Vagina (tissue), 2 donors: ENCODE measurements at regions not wholly inside any gene's neighbourhood (a gene's known extent, or its start where the extent isn't known, plus 50 kb on each side); places are given as distances from the start of the nearest gene placed in this dataset.

ENCODE experiments used
- DNase-seq, 2 donors: peaks; one replicate each; pipeline ENCODE4 v3.0.0-alpha.2; 2017; ENCODE audit errors: extremely low spot score in 2 of 2
- H3K27ac ChIP-seq: fragments of 200-600 bp; sonication (generic); one replicate; pipeline ENCODE4 v1.5.1; 2019
- H3K27me3 ChIP-seq: fragments of 200-600 bp; sonication (generic); one replicate; pipeline ENCODE4 v1.5.1; 2019
- H3K36me3 ChIP-seq, 2 donors: fragments of 200-600 bp; sonication (generic); one replicate each; pipeline ENCODE4 v1.5.1; 2017 to 2019
- H3K4me1 ChIP-seq: fragments of 200-600 bp; sonication (generic); one replicate; pipeline ENCODE4 v1.5.1; 2019
- H3K4me3 ChIP-seq, 2 donors: fragments of 200-600 bp; sonication (generic); 1 replicate in 1 of 2; 2 replicates in 1 of 2; pipeline ENCODE4 v1.5.1; 2016 to 2019
- H3K9me3 ChIP-seq: fragments of 200-600 bp; sonication (generic); one replicate; pipeline ENCODE4 v1.5.1; 2019
- POLR2A ChIP-seq, 2 donors: fragments of 450-650 bp; IDR thresholded peaks; one replicate each; pipeline ENCODE4 v1.6.1; 2017; ENCODE audit warnings: antibody characterized with exemption in 2 of 2, mild to moderate bottlenecking in 2 of 2, moderate library complexity in 2 of 2
- POLR2AphosphoS5 ChIP-seq, 2 donors: sonication (generic); formaldehyde crosslinking; IDR thresholded peaks; one replicate each; pipeline ENCODE4 v1.9.0; 2017; ENCODE audit warnings: antibody characterized with exemption in 2 of 2, mild to moderate bottlenecking in 2 of 2, low read depth in 1 of 2; ENCODE audit not compliant: insufficient read depth in 1 of 2
- intact Hi-C: fragments of 100-400 bp; cut with DNase I; formaldehyde crosslinking; loops from one replicate; pipeline ENCODE4 v1.15.1; 2023
- TF ChIP-seq, protein P1 (sequence below), 3 experiments: fragments of 450-650 bp in 2 of 3; fragments of 200-600 bp in 1 of 3; sonication (generic) in 1 of 3; IDR thresholded peaks; one replicate each; pipeline ENCODE4 v1.5.1; 2017 to 2019; ENCODE audit warnings: antibody characterized with exemption in 3 of 3, mild to moderate bottlenecking in 2 of 3, moderate library complexity in 2 of 3

DNA sequence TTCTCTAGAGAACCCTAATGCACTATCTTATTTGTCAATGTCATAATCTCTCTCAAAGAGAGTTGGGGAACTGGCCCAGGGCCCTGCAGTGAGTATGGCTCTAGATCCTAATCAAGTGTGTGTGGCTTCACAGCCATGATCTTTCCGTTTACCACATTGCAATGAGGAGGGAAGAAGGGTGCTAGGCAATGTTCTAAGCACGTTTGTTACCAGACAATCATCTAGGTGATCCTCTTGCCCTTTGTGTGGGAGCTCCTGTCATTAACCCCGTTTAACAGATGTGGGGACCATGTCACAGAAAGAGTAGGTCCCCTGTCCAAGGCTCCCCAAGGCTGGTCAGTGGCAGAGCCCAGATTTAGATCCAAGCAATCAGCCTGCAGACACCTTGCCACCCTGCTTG, 128.2 kb upstream of the IRX4 start:
- Histone ChIP-seq H3K27me3 (no peaks in the 10 kb centered on the region), H3K4me3 (no peak overlapping the region), H3K9me3 (no peaks in the 10 kb centered on the region), H3K4me1 (peaks cover 26% of the 10 kb centered on the region), H3K36me3 (no peaks in the 10 kb centered on the region), H3K27ac (no peak overlapping the region)
- TF ChIP-seq POLR2A (IDR thresholded peaks at IDR 0.05) (no peak), POLR2AphosphoS5 (IDR thresholded peaks at IDR 0.05; ENCODE audit: insufficient read depth in 1 of 2, low read depth in 1 of 2) (no peak)
- TF ChIP-seq, protein P1, sequence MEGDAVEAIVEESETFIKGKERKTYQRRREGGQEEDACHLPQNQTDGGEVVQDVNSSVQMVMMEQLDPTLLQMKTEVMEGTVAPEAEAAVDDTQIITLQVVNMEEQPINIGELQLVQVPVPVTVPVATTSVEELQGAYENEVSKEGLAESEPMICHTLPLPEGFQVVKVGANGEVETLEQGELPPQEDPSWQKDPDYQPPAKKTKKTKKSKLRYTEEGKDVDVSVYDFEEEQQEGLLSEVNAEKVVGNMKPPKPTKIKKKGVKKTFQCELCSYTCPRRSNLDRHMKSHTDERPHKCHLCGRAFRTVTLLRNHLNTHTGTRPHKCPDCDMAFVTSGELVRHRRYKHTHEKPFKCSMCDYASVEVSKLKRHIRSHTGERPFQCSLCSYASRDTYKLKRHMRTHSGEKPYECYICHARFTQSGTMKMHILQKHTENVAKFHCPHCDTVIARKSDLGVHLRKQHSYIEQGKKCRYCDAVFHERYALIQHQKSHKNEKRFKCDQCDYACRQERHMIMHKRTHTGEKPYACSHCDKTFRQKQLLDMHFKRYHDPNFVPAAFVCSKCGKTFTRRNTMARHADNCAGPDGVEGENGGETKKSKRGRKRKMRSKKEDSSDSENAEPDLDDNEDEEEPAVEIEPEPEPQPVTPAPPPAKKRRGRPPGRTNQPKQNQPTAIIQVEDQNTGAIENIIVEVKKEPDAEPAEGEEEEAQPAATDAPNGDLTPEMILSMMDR (IDR thresholded peaks at IDR 0.05), result no peak
- intact Hi-C loops, result no loop called here
- DNase-seq, result peak; percentile 49 to 56

DNA sequence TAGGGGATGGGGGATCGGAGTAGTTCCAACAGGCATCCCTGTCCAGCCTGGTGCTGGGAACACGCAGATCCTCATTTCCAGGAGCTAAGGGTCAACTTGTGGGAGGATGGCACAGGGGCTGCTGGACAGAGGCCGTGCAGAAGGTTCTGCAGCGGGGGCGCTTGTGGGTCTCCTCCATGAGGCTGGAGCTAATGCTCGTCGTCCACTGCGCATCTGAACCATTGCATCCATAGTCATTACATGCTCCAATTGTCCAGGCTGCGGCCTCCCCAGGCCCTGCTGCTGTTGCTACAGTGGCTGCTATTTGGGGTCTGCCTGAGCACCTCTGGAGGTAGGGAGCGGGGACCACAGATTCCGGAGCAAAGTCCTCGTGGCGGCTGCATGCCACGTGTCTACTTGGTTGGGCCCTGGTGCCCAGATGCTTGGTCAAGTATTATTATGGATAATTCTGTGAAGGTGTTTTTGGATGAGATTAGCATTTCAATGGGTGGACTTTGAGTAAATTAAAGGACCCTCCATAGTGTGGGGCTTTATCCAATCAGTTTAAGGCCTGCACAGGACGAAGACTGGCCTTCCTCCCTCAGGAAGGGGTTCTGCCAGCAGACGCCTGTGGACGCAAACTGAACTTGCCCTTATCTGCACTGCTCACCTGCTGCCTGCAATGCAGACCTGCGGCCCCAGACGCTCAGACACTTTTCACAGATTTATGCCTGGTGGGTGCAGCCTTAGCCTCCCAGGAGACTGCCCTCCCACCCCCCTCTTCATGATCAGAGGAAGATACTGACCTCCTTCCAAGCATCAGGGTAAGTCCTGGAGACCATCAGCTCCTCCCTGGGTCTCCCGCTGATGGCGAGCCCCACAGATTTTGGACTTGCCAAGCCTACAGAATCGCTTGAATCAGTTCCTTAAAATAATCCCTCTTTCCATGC, 127.5 kb upstream of the IRX4 start:
- intact Hi-C loops, result no loop called here
- peak; percentile 67 to 89 for DNase-seq
- Histone ChIP-seq H3K4me3 (no peak overlapping the region), H3K9me3 (no peaks in the 10 kb centered on the region), H3K27me3 (no peaks in the 10 kb centered on the region), H3K27ac (no peak overlapping the region), H3K4me1 (peaks cover 26% of the 10 kb centered on the region), H3K36me3 (no peaks in the 10 kb centered on the region)
- TF ChIP-seq POLR2A (IDR thresholded peaks at IDR 0.05) (no peak), POLR2AphosphoS5 (IDR thresholded peaks at IDR 0.05; ENCODE audit: insufficient read depth in 1 of 2, low read depth in 1 of 2) (no peak)
- TF ChIP-seq, protein P1 (IDR thresholded peaks at IDR 0.05), result no peak

DNA sequence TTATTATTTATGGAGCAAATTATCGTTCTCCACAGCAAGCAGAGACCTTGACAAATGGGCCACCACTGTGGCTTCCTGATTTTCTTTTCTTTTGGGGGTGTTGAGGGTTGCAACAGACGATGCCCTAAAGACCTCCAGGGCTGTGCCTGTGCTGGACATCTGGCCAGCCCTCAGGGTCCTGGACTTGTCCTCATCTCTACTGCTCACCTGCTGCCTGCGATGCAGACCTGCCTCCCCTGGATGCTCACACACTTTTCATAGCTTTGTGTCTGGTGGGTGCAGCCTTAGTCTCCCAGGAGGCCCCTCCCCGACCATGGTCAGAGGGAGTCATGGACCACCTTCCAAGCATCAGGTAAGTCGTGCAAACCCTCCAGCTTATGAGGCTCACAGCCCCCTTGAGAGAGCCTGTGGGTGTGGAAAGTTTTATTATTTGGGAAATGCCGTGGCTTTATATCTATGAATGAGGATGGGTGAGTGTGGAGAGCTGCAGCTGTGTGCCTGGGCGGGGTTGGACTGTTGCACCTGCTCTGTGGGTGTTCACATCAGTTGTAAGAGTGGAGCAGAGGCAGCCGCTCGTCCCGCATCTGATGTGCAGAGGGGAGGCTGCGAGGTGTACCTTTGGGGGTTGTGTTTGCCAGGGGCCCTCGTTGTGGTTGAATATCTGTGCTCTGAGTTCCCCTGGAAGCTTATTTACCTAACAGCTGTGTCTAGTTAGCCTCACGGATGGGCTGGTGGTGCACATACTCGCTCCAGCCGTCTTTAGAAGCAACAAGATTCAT, 126.3 kb upstream of the IRX4 start:
- peak; percentile 77 to 84 for DNase-seq
- no peaks in the 10 kb centered on the region for H3K27me3 ChIP-seq
- no peaks in the 10 kb centered on the region for H3K9me3 ChIP-seq
- no peak overlapping the region for H3K4me3 ChIP-seq
- H3K4me1 ChIP-seq, result peaks cover 26% of the 10 kb centered on the region
- no peak overlapping the region for H3K27ac ChIP-seq
- intact Hi-C loops, result no loop called here
- TF ChIP-seq POLR2A (IDR thresholded peaks at IDR 0.05) (no peak), POLR2AphosphoS5 (IDR thresholded peaks at IDR 0.05; ENCODE audit: insufficient read depth in 1 of 2, low read depth in 1 of 2) (no peak)
- TF ChIP-seq, protein P1 (IDR thresholded peaks at IDR 0.05), result no peak
- H3K36me3 ChIP-seq, result no peaks in the 10 kb centered on the region

DNA sequence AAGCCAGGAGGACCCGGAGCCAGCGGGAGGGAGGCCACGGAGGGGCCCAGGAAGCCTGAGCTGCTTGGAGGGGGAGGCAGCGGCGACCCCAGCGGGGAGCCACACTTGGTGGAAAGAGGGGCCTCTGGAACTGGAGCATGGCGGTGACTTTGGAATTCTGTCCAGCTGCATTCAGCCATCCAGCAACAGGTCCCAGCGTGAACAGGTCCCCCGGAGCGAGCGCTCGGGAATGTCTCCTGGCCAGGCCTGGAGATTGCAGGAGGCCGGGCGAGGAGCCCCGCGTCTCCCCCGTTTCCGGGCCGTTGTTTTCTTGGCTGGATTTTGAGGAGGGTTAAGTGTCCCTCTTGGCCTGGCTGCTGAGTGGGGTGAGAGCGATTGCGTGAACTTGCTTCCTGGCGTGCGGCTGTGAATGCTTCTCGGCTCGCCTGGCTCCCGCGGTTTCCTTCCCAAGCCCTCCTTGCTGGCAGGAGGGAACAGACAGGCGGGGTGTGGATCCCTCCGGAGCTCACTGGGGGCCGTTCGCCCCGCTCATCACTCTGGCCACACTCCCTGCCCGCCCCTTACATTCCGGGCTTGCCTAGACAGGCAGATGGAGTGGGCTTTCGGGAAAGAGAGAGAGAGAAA, 125.3 kb upstream of the IRX4 start:
- no peaks in the 10 kb centered on the region for H3K9me3 ChIP-seq
- H3K27me3 ChIP-seq, result no peaks in the 10 kb centered on the region
- peak overlapping the region; percentile 66 for H3K27ac ChIP-seq
- H3K4me3 ChIP-seq, result peak overlapping the region; percentile 23 to 26
- no peaks in the 10 kb centered on the region for H3K36me3 ChIP-seq
- peak; percentile 72 to 93 for DNase-seq
- intact Hi-C loops, result no loop called here
- H3K4me1 ChIP-seq, result peaks cover 26% of the 10 kb centered on the region
- no peak for TF ChIP-seq POLR2A (IDR thresholded peaks at IDR 0.05)
- TF ChIP-seq POLR2AphosphoS5 (IDR thresholded peaks at IDR 0.05; ENCODE audit: insufficient read depth in 1 of 2, low read depth in 1 of 2), result peak in 1 of 2 donors; percentile 58
- TF ChIP-seq, protein P1 (IDR thresholded peaks at IDR 0.05), result no peak
